ENCODE measurements at regions not wholly inside any gene's neighbourhood (a gene's known extent, or its start where the extent isn't known, plus 50 kb on each side); places are given as distances from the start of the nearest gene placed in this dataset.

DNA sequence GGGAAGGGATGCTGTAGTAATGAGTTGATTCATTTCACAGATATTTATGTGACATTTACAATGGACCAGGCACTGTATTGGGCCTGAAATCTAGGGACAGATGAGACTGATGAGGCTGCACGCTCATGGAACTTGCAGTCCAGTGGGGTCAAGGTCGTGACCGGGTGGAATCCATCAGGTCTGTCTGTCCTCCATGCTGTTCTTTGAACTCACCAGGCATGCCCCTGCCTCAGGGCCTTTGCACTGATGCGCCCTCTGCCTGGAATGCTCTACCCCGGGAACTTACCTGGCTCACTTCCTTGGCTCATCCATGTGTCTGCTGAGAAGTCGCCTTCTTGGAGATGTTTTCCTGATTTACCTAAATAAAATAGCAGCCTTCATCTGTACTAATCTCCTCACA is 200.1 kb downstream of the VRK1 start:
- TF ChIP-seq, protein P1, sequence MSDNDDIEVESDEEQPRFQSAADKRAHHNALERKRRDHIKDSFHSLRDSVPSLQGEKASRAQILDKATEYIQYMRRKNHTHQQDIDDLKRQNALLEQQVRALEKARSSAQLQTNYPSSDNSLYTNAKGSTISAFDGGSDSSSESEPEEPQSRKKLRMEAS (IDR thresholded peaks at IDR 0.05; ENCODE audit: low read depth, low read length): no peak
- no peak for TF ChIP-seq POLR2A (IDR thresholded peaks at IDR 0.05; ENCODE audit: extremely low read depth, insufficient read length)

All from NB4 (cell line).